ENCODE measurements at regions not wholly inside any gene's neighbourhood (a gene's known extent, or its start where the extent isn't known, plus 50 kb on each side); places are given as distances from the start of the nearest gene placed in this dataset.

GRCh38 chr2:225170162-225170561 lies 127.9 kb upstream of the DOCK10 start:
- ChIA-PET POLR2A (no interaction called here), CTCF (interaction anchor here (0.6 kb wide), 1 partner anchor 1009 kb away, joined by 3 read pairs; no protein-coding TSS in a partner anchor)
- Mint-ChIP-seq H3K4me1 (ENCODE audit: low read depth) (no peaks in the 10 kb centered on the region), H3K9me3 (no peaks in the 10 kb centered on the region), H3K36me3 (ENCODE audit: low read depth) (no peaks in the 10 kb centered on the region), H3K27me3 (no peaks in the 10 kb centered on the region), H3K27ac (no peak overlapping the region), H3K4me3 (no peak overlapping the region)
- TF ChIP-seq CTCF (IDR thresholded peaks at IDR 0.05): no peak
- DNase-seq (no peak), ATAC-seq (no peak)
- intact Hi-C loops (cut with micrococcal nuclease): no loop called here

- intact Hi-C loops (cut with micrococcal nuclease): no loop called here
- CTCF ChIA-PET: no interaction called here
- no peak for DNase-seq
- POLR2A ChIA-PET: no interaction called here
- ATAC-seq: no peak
- H3K27ac Mint-ChIP-seq: no peak overlapping the region
- no peaks in the 10 kb centered on the region for H3K36me3 Mint-ChIP-seq (ENCODE audit: low read depth)
- no peak for TF ChIP-seq CTCF (IDR thresholded peaks at IDR 0.05)
- peaks cover 2% of the 10 kb centered on the region for H3K4me1 Mint-ChIP-seq (ENCODE audit: low read depth)
- no peaks in the 10 kb centered on the region for H3K9me3 Mint-ChIP-seq
- no peak overlapping the region for H3K4me3 Mint-ChIP-seq
- no peaks in the 10 kb centered on the region for H3K27me3 Mint-ChIP-seq
These were observed 127.1 kb upstream of the DOCK10 start for GRCh38 chr2:225169396-225169795.

- H3K27me3 Mint-ChIP-seq: no peaks in the 10 kb centered on the region
- ATAC-seq (no peak), DNase-seq (no peak)
- intact Hi-C loops (cut with micrococcal nuclease): no loop called here
- H3K9me3 Mint-ChIP-seq: no peaks in the 10 kb centered on the region
- ChIA-PET CTCF (no interaction called here), POLR2A (no interaction called here)
- H3K4me3 Mint-ChIP-seq: no peak overlapping the region
- no peaks in the 10 kb centered on the region for H3K36me3 Mint-ChIP-seq (ENCODE audit: low read depth)
- no peak for TF ChIP-seq CTCF (IDR thresholded peaks at IDR 0.05)
- no peak overlapping the region for H3K27ac Mint-ChIP-seq
- peaks cover 2% of the 10 kb centered on the region for H3K4me1 Mint-ChIP-seq (ENCODE audit: low read depth)
These were observed 122.8 kb upstream of the DOCK10 start for GRCh38 chr2:225165052-225165451.

- Mint-ChIP-seq H3K36me3 (ENCODE audit: low read depth) (no peaks in the 10 kb centered on the region), H3K9me3 (no peaks in the 10 kb centered on the region), H3K4me3 (no peak overlapping the region), H3K27ac (no peak overlapping the region), H3K4me1 (ENCODE audit: low read depth) (peaks cover 2% of the 10 kb centered on the region), H3K27me3 (no peaks in the 10 kb centered on the region)
- intact Hi-C loops (cut with micrococcal nuclease): no loop called here
- DNase-seq: no peak
- no peak for TF ChIP-seq CTCF (IDR thresholded peaks at IDR 0.05)
- CTCF ChIA-PET: no interaction called here
- POLR2A ChIA-PET: no interaction called here
- no peak for ATAC-seq
These were observed 122.3 kb upstream of the DOCK10 start for GRCh38 chr2:225164401-225165050.

- no peak for ATAC-seq
- no peak for TF ChIP-seq CTCF (IDR thresholded peaks at IDR 0.05)
- H3K4me1 Mint-ChIP-seq (ENCODE audit: low read depth): no peaks in the 10 kb centered on the region
- POLR2A ChIA-PET: no interaction called here
- H3K27ac Mint-ChIP-seq: no peak overlapping the region
- H3K4me3 Mint-ChIP-seq: no peak overlapping the region
- CTCF ChIA-PET: no interaction called here
- H3K27me3 Mint-ChIP-seq: no peaks in the 10 kb centered on the region
- intact Hi-C loops (cut with micrococcal nuclease): no loop called here
- H3K36me3 Mint-ChIP-seq (ENCODE audit: low read depth): no peaks in the 10 kb centered on the region
- DNase-seq: no peak
- H3K9me3 Mint-ChIP-seq: no peaks in the 10 kb centered on the region
These were observed 116.1 kb upstream of the DOCK10 start for GRCh38 chr2:225158360-225158759.

Measured in activated CD8-positive, alpha-beta T cell treated with anti-CD3 and anti-CD28 coated beads for 36 hours (primary cell).